HG02588 (cell line): ENCODE measurements at regions not wholly inside any gene's neighbourhood (a gene's known extent, or its start where the extent isn't known, plus 50 kb on each side); places are given as distances from the start of the nearest gene placed in this dataset.
"Not testable (repeated sequence)": the region's sequence is repeated elsewhere in the genome, so short reads cannot be mapped to it uniquely, and the experiment has no call there.

Source experiments
- ATAC-seq: cut with Tn5 transposase; IDR thresholded peaks from one replicate; pipeline ENCODE4 v1.9.1; 2021; ENCODE audit warnings: mild to moderate bottlenecking, moderate library complexity; ENCODE audit not compliant: unreplicated experiment

- no peak for ATAC-seq
Observed at GRCh38 chr5:136924490-136924889, 559.1 kb upstream of the TRPC7 start.

GRCh38 chr5:136910625-136911024, 545.3 kb upstream of the TRPC7 start:
- no peak for ATAC-seq

- no peak for ATAC-seq
Observed at GRCh38 chr5:136909906-136910305, 544.6 kb upstream of the TRPC7 start.

GRCh38 chr5:136907371-136907770, 542.0 kb upstream of the TRPC7 start:
- ATAC-seq, result no peak

GRCh38 chr5:136906545-136906944, 541.2 kb upstream of the TRPC7 start:
- no peak for ATAC-seq

- ATAC-seq, result no peak
Observed at GRCh38 chr5:136905571-136905970, 540.2 kb upstream of the TRPC7 start.

- ATAC-seq, result no peak
Observed at GRCh38 chr5:136894070-136894469, 528.7 kb upstream of the TRPC7 start.

- no peak for ATAC-seq
Observed at GRCh38 chr5:136892000-136892399, 526.7 kb upstream of the TRPC7 start.

GRCh38 chr5:136891175-136891972, 526.0 kb upstream of the TRPC7 start:
- ATAC-seq, result no peak

GRCh38 chr5:136890431-136891148, 525.2 kb upstream of the TRPC7 start:
- ATAC-seq, result no peak

- ATAC-seq, result no peak
Observed at GRCh38 chr5:136886608-136887007, 521.3 kb upstream of the TRPC7 start.

GRCh38 chr5:136864960-136865359, 499.6 kb upstream of the TRPC7 start:
- no peak for ATAC-seq

- ATAC-seq, result no peak
Observed at GRCh38 chr5:136856648-136857047, 491.3 kb upstream of the TRPC7 start.

GRCh38 chr5:136853971-136854370, 488.6 kb upstream of the TRPC7 start:
- ATAC-seq, result no peak

- no peak for ATAC-seq
Observed at GRCh38 chr5:136840601-136841000, 475.3 kb upstream of the TRPC7 start.

GRCh38 chr5:136836093-136836492, 470.7 kb upstream of the TRPC7 start:
- ATAC-seq, result no peak

- ATAC-seq, result no peak
Observed at GRCh38 chr5:136820848-136821247, 455.5 kb upstream of the TRPC7 start.

GRCh38 chr5:136819526-136820302, 454.4 kb upstream of the TRPC7 start:
- ATAC-seq, result no peak

- no peak for ATAC-seq
Observed at GRCh38 chr5:136816327-136816726, 451.0 kb upstream of the TRPC7 start.

- ATAC-seq, result no peak
Observed at GRCh38 chr5:136814619-136815378, 449.5 kb upstream of the TRPC7 start.

GRCh38 chr5:136812270-136812669, 446.9 kb upstream of the TRPC7 start:
- not testable (repeated sequence) for ATAC-seq
